Right lobe of liver (tissue), 4 donors: ENCODE measurements at regions not wholly inside any gene's neighbourhood (a gene's known extent, or its start where the extent isn't known, plus 50 kb on each side); places are given as distances from the start of the nearest gene placed in this dataset.

Source experiments
- POLR2A ChIP-seq: fragments of 450-650 bp; IDR thresholded peaks from one replicate; pipeline ENCODE4 v1.6.1; 2017; ENCODE audit warnings: antibody characterized with exemption, mild to moderate bottlenecking
- TF ChIP-seq, protein P1 (sequence below), 4 donors: fragments of 200-600 bp in 3 of 4; fragments of 450-650 bp in 1 of 4; IDR thresholded peaks; one replicate each; pipeline versions ENCODE4 v1.5.1 to v1.8.0; 2016 to 2022; ENCODE audit warnings: antibody characterized with exemption in 4 of 4, mild to moderate bottlenecking in 2 of 4
- donor health status: DM: no; HTN: no; CAD: no.
- donor health status: DM: no; HTN: no; CAD: no.
- donor health status: DM: no; HTN: yes; CAD: no.

DNA sequence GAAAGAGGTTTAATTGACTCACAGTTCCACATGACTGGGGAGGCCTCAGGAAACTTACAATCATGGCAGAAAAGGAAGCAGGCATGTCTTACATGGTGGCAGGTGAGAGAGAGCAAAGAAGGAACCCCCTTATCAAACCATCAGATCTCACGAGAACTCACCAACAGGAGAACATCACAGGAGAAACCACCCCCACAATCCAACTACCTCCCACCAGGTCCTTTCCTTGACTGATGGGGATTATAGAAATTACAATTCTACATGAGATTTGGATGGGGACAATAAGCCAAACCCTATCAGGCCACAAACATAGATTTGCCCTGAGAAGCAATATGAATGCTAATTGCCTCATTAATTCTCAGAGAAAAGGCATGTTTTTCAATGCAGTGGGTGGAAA is 138.2 kb upstream of the RAPGEF2 start:
- TF ChIP-seq, protein P1, sequence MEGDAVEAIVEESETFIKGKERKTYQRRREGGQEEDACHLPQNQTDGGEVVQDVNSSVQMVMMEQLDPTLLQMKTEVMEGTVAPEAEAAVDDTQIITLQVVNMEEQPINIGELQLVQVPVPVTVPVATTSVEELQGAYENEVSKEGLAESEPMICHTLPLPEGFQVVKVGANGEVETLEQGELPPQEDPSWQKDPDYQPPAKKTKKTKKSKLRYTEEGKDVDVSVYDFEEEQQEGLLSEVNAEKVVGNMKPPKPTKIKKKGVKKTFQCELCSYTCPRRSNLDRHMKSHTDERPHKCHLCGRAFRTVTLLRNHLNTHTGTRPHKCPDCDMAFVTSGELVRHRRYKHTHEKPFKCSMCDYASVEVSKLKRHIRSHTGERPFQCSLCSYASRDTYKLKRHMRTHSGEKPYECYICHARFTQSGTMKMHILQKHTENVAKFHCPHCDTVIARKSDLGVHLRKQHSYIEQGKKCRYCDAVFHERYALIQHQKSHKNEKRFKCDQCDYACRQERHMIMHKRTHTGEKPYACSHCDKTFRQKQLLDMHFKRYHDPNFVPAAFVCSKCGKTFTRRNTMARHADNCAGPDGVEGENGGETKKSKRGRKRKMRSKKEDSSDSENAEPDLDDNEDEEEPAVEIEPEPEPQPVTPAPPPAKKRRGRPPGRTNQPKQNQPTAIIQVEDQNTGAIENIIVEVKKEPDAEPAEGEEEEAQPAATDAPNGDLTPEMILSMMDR (IDR thresholded peaks at IDR 0.05) = no peak
- no peak for TF ChIP-seq POLR2A
